RWPE2 (cell line): ENCODE measurements at regions not wholly inside any gene's neighbourhood (a gene's known extent, or its start where the extent isn't known, plus 50 kb on each side); places are given as distances from the start of the nearest gene placed in this dataset.

Experiments
- ATAC-seq: fragments of 200-7000 bp; cut with Tn5 transposase; 3 replicates; pipeline ENCODE4 v1.9.1; 2021; ENCODE audit warnings: low read depth
- DNase-seq: peaks from one replicate; pipeline ENCODE4 v3.0.0-alpha.2; 2020; ENCODE audit warnings: low spot score
- H3K27ac ChIP-seq: fragments of 450-650 bp; 2 replicates; pipeline ENCODE4 v1.5.1; 2017; ENCODE audit warnings: mild to moderate bottlenecking; ENCODE audit not compliant: poor library complexity, severe bottlenecking
- H3K27me3 ChIP-seq: fragments of 250-450 bp; sonication (Bioruptor Pico); 2 replicates; pipeline ENCODE4 v1.5.1; 2021; ENCODE audit warnings: mild to moderate bottlenecking, moderate library complexity; ENCODE audit not compliant: insufficient read depth, poor library complexity, severe bottlenecking
- H3K36me3 ChIP-seq: fragments of 250-450 bp; sonication (Bioruptor Pico); 2 replicates; pipeline ENCODE4 v1.5.1; 2020; ENCODE audit warnings: low read depth, mild to moderate bottlenecking, moderate library complexity
- H3K4me1 ChIP-seq: fragments of 250-450 bp; sonication (Bioruptor Pico); 2 replicates; pipeline ENCODE4 v1.5.1; 2021; ENCODE audit warnings: mild to moderate bottlenecking, moderate library complexity; ENCODE audit not compliant: insufficient read depth, poor library complexity, severe bottlenecking
- H3K4me3 ChIP-seq: fragments of 250-450 bp; sonication (Bioruptor Pico); 2 replicates; pipeline ENCODE4 v1.5.1; 2021; ENCODE audit warnings: mild to moderate bottlenecking, moderate library complexity; ENCODE audit not compliant: severe bottlenecking
- H3K9me3 ChIP-seq: fragments of 250-450 bp; sonication (Bioruptor Pico); 2 replicates; pipeline ENCODE4 v1.5.1; 2021; ENCODE audit warnings: mild to moderate bottlenecking, moderate library complexity; ENCODE audit not compliant: severe bottlenecking
- TF ChIP-seq, protein P1 (sequence below): fragments of 450-650 bp; IDR thresholded peaks from one replicate; pipeline ENCODE4 v1.5.1; 2017; ENCODE audit warnings: mild to moderate bottlenecking, moderate library complexity; ENCODE audit not compliant: poor library complexity, severe bottlenecking

DNA sequence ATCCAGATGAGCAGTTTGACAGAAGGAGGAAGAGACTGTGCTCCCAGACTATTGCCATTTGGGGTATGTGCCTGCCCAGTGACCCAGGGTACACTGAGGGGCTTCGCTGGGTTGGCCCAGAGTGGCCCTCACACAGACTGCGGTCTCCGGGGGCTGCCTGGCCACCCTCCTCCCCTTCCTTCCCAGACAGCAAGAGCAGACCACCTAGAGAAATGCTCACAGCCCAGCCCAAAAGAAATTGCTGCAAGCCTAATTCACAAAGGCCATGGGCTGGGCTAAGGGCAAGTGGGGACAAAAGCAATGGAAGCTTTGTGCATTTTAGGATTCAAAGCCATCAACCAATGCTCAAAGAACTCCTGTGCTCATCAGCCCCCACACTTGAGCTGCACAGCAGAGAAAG, 277.6 kb downstream of the CDC5L start:
- TF ChIP-seq, protein P1, sequence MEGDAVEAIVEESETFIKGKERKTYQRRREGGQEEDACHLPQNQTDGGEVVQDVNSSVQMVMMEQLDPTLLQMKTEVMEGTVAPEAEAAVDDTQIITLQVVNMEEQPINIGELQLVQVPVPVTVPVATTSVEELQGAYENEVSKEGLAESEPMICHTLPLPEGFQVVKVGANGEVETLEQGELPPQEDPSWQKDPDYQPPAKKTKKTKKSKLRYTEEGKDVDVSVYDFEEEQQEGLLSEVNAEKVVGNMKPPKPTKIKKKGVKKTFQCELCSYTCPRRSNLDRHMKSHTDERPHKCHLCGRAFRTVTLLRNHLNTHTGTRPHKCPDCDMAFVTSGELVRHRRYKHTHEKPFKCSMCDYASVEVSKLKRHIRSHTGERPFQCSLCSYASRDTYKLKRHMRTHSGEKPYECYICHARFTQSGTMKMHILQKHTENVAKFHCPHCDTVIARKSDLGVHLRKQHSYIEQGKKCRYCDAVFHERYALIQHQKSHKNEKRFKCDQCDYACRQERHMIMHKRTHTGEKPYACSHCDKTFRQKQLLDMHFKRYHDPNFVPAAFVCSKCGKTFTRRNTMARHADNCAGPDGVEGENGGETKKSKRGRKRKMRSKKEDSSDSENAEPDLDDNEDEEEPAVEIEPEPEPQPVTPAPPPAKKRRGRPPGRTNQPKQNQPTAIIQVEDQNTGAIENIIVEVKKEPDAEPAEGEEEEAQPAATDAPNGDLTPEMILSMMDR: no peak
- DNase-seq (peak; percentile 8), ATAC-seq (no peak)
- Histone ChIP-seq H3K4me1 (peaks cover 31% of the 10 kb centered on the region), H3K4me3 (no peak overlapping the region), H3K9me3 (no peaks in the 10 kb centered on the region), H3K27ac (no peak overlapping the region), H3K36me3 (no peaks in the 10 kb centered on the region), H3K27me3 (no peaks in the 10 kb centered on the region)

DNA sequence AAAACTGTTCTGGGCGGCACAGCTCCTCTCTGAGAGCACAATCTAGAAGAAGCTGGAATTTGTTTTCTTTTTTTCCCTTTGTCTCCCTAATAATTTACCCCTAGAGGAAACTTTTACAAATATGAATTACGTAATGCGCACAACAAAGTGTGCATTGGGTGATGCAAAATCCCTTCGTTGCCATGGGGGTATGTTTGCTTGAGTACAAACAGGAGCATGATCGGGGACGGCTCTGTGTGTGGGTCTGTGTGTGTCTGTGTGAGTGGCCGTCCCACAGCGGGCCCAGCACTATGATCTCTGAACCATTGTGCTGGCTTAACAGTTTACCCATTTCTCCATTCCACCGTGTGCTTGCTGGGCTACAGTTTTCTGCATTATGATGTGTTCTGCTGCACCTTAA, 278.2 kb downstream of the CDC5L start:
- Histone ChIP-seq H3K27me3 (no peaks in the 10 kb centered on the region), H3K4me3 (no peak overlapping the region), H3K4me1 (peaks cover 31% of the 10 kb centered on the region), H3K36me3 (no peaks in the 10 kb centered on the region), H3K9me3 (no peaks in the 10 kb centered on the region), H3K27ac (no peak overlapping the region)
- DNase-seq (peak; percentile 14), ATAC-seq (no peak)
- TF ChIP-seq, protein P1: no peak

DNA sequence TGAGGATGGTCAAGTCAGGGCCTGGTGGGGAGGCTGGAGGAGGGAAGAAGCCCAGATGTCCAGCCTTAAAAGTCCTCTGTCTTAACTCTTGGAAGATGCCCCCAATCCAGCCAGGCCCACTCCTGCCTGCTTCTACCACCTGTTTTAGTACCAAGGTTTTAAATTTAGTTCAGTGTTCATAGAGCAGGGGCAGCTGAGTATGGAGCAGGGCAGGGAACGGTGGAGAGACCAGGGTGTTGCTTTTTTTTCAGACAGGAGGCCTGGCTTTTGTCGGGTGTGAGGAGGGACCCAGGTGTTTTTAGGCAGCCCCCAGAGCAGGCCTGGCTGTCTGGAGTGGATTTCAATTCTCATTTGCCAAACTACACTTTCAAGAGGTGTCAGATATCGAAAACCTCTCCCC, 278.8 kb downstream of the CDC5L start:
- no peak for ATAC-seq
- Histone ChIP-seq H3K27ac (peak overlapping the region; percentile 34), H3K27me3 (no peaks in the 10 kb centered on the region), H3K36me3 (no peaks in the 10 kb centered on the region), H3K9me3 (no peaks in the 10 kb centered on the region), H3K4me3 (no peak overlapping the region), H3K4me1 (peaks cover 26% of the 10 kb centered on the region)
- TF ChIP-seq, protein P1: no peak
- DNase-seq: peak; percentile 11

DNA sequence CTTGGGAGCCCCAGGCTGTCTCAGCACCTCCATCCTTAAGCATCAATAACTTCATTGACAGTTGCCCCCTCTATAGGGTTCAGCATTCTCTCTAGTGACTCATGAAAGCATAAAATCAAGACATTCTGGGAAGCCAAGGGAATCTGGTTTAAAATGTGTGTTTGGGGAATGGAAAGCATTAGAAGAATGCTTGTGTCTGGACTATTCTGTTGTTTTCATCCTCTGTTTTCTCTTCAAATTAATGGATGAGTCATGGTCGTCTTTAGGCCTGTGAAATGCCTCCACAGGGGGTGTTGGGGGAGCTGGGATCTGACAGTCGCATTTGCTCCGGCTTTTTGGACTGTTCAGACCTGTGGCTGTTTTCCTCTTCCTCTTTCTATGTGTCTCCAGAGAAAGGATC, 279.7 kb downstream of the CDC5L start:
- DNase-seq: no peak
- H3K4me1 ChIP-seq: peaks cover 17% of the 10 kb centered on the region
- no peak overlapping the region for H3K4me3 ChIP-seq
- H3K36me3 ChIP-seq: no peaks in the 10 kb centered on the region
- H3K27me3 ChIP-seq: no peaks in the 10 kb centered on the region
- TF ChIP-seq, protein P1: no peak
- ATAC-seq: peak; percentile 65
- peak overlapping the region; percentile 34 for H3K27ac ChIP-seq
- H3K9me3 ChIP-seq: no peaks in the 10 kb centered on the region

DNA sequence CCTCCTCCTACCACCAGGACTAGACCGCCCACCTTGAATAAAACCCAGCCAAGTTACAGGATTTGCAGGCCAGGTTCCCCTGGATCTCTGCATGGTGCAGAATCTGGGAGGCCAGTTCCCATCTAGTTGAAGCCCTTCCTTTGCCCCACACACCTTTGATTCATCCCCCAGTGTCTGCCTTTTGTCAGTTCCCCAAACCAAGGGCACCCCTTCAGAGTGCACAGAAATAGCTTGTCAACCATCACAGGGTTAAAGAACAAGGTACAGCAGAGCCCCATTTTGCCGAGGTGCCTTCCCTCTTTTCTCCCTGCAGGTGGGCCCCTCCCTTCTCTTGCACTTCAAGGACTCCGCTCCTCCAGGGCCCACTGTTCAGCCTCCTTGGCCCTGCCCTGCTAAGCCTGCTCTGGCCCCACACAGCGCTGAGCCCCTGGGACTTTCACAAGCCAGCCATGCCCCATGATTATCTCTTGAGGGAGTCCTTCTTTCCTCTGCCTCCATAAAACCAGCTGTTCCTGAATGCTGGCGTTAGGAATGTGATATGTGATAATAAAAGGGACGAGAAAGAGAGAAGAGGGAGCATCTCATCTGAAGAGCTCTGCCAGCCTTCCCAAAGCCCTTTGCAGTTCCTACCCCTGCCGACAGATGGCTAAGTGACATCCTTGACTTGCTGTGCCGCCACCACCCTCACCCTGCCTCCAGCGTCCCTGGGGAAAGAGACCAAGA, 280.3 kb downstream of the CDC5L start:
- ATAC-seq (no peak), DNase-seq (no peak)
- TF ChIP-seq, protein P1: no peak
- Histone ChIP-seq H3K9me3 (no peaks in the 10 kb centered on the region), H3K27me3 (no peaks in the 10 kb centered on the region), H3K36me3 (no peaks in the 10 kb centered on the region), H3K4me1 (peaks cover 17% of the 10 kb centered on the region), H3K4me3 (no peak overlapping the region), H3K27ac (peak overlapping the region; percentile 34)
